Endothelial cell (in vitro differentiated cells): ENCODE measurements at regions not wholly inside any gene's neighbourhood (a gene's known extent, or its start where the extent isn't known, plus 50 kb on each side); places are given as distances from the start of the nearest gene placed in this dataset.

Source experiments
- DNase-seq: peaks from one replicate; pipeline ENCODE4 v3.0.0; 2021; ENCODE audit warnings: low spot score
- H3K27ac Mint-ChIP-seq: one replicate; pipeline ENCODE4 v1.8.0; 2021; ENCODE audit warnings: mixed read lengths, inconsistent platforms; ENCODE audit not compliant: unreplicated experiment
- H3K27me3 Mint-ChIP-seq: one replicate; pipeline ENCODE4 v1.8.0; 2021; ENCODE audit warnings: mild to moderate bottlenecking, moderate library complexity, mixed read lengths, inconsistent platforms; ENCODE audit not compliant: unreplicated experiment
- H3K36me3 Mint-ChIP-seq: one replicate; pipeline ENCODE4 v1.8.0; 2021; ENCODE audit warnings: mild to moderate bottlenecking, low read depth, mixed read lengths, inconsistent platforms; ENCODE audit not compliant: unreplicated experiment
- H3K4me1 Mint-ChIP-seq: one replicate; pipeline ENCODE4 v1.8.0; 2021; ENCODE audit warnings: mild to moderate bottlenecking, mixed read lengths, inconsistent platforms; ENCODE audit not compliant: unreplicated experiment
- H3K4me3 Mint-ChIP-seq: one replicate; pipeline ENCODE4 v1.8.0; 2021; ENCODE audit warnings: mild to moderate bottlenecking, mixed read lengths, inconsistent platforms; ENCODE audit not compliant: unreplicated experiment
- H3K9me3 Mint-ChIP-seq: one replicate; pipeline ENCODE4 v1.8.0; 2021; ENCODE audit warnings: mixed read lengths, inconsistent platforms; ENCODE audit not compliant: unreplicated experiment
- TF ChIP-seq, protein P1 (sequence below): fragments of 200-600 bp; sonication (generic); IDR thresholded peaks from one replicate; pipeline ENCODE4 v1.5.0; 2021; ENCODE audit warnings: antibody characterized with exemption; ENCODE audit not compliant: unreplicated experiment

DNA sequence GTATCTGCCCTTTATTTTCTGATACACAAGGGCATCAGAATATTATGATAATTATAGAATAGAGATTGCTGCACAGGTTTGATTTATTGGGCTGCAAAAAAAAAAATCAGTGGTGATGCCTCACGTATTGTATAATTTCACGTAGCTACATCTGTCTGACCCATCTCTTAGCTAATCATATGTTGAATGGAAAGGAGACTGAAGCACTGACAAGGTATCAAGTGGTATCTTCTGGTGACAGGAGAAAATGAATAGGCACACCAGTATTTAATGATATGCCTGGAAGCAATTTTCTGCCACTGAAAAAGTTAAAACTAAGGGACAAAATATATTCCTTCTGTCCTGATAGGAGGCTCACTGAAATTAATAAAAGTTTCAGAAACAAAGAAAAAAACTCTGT lies 837.2 kb upstream of the FBXO33 start:
- H3K4me1 Mint-ChIP-seq = no peaks in the 10 kb centered on the region
- TF ChIP-seq, protein P1, sequence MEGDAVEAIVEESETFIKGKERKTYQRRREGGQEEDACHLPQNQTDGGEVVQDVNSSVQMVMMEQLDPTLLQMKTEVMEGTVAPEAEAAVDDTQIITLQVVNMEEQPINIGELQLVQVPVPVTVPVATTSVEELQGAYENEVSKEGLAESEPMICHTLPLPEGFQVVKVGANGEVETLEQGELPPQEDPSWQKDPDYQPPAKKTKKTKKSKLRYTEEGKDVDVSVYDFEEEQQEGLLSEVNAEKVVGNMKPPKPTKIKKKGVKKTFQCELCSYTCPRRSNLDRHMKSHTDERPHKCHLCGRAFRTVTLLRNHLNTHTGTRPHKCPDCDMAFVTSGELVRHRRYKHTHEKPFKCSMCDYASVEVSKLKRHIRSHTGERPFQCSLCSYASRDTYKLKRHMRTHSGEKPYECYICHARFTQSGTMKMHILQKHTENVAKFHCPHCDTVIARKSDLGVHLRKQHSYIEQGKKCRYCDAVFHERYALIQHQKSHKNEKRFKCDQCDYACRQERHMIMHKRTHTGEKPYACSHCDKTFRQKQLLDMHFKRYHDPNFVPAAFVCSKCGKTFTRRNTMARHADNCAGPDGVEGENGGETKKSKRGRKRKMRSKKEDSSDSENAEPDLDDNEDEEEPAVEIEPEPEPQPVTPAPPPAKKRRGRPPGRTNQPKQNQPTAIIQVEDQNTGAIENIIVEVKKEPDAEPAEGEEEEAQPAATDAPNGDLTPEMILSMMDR = no peak
- H3K27ac Mint-ChIP-seq = no peak overlapping the region
- no peaks in the 10 kb centered on the region for H3K27me3 Mint-ChIP-seq
- no peaks in the 10 kb centered on the region for H3K9me3 Mint-ChIP-seq
- no peak for DNase-seq
- no peak overlapping the region for H3K4me3 Mint-ChIP-seq
- H3K36me3 Mint-ChIP-seq = no peaks in the 10 kb centered on the region

DNA sequence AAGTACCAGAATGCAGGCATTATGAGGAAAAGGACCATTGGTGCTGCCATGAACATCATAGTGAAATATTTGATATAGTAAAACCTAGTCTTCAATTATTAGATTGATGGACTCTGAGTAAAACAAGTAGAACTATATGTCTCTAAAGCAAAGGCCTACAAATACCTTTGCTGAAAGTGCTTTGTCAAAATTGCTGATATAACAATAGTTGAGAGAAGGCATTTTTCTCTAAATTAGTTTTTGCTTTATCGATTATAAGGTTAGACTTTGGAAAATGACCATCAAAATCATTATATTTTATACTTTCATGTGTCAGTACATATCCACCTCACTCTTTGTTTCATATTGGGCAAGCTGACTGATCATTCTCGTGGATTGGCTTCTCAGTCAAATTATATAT lies 836.0 kb upstream of the FBXO33 start:
- H3K36me3 Mint-ChIP-seq = no peaks in the 10 kb centered on the region
- no peaks in the 10 kb centered on the region for H3K9me3 Mint-ChIP-seq
- TF ChIP-seq, protein P1 = no peak
- no peaks in the 10 kb centered on the region for H3K4me1 Mint-ChIP-seq
- H3K27ac Mint-ChIP-seq = no peak overlapping the region
- no peak overlapping the region for H3K4me3 Mint-ChIP-seq
- DNase-seq = no peak
- no peaks in the 10 kb centered on the region for H3K27me3 Mint-ChIP-seq

DNA sequence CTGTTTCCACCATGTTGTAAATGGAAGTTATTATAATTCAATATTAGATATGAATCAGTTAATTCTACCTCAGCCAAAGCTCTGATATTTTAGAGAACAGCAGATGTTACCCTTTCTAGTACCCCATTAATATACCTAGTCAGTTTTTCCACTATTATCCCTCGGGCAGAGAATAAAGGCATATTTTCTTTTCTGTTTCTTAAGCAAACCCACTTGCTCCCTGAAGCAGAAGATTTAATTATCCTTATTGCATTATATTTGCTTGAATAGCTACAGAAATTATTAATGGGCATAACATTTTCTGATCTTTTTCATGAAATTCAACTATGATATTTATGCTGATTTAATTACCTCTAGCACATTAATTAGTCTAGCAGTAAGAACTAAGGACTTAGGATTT lies 832.9 kb upstream of the FBXO33 start:
- TF ChIP-seq, protein P1 = no peak
- no peaks in the 10 kb centered on the region for H3K9me3 Mint-ChIP-seq
- no peaks in the 10 kb centered on the region for H3K36me3 Mint-ChIP-seq
- H3K4me3 Mint-ChIP-seq = no peak overlapping the region
- no peaks in the 10 kb centered on the region for H3K4me1 Mint-ChIP-seq
- no peak for DNase-seq
- no peak overlapping the region for H3K27ac Mint-ChIP-seq
- H3K27me3 Mint-ChIP-seq = no peaks in the 10 kb centered on the region

DNA sequence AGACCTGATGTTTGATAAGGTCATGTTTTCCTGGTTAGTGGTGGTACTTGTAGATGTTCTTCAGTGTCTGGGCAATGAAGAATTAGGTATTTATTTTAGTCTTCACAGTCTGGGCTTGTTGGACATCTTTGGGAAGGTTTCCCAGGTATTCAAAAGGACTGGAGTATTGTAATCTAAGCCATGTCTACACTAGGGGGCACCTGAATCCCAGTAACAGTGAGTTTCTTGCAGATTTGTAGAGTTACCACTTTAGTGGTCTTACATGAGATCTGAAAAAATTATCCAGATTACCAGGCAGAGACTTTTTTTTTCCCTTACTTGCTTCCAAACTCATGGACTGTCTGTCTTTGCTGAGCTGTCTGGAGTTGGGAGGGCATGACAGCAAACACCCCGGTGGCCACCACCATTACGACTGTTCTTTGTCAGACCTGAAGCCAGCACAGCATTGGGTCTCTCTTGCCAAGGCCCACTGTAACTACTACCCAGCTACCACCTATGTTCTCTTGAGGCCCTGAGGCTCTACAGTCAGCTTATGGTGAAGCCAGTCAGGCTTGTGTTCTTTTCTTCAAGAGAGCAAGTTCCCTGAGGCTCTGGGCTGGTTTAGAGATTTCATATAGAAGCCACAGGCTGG lies 820.7 kb upstream of the FBXO33 start:
- H3K9me3 Mint-ChIP-seq = no peaks in the 10 kb centered on the region
- no peak overlapping the region for H3K27ac Mint-ChIP-seq
- H3K4me1 Mint-ChIP-seq = peaks cover 3% of the 10 kb centered on the region
- H3K4me3 Mint-ChIP-seq = no peak overlapping the region
- no peaks in the 10 kb centered on the region for H3K36me3 Mint-ChIP-seq
- peaks cover 1% of the 10 kb centered on the region for H3K27me3 Mint-ChIP-seq
- TF ChIP-seq, protein P1 = no peak
- peak; percentile 19 for DNase-seq

DNA sequence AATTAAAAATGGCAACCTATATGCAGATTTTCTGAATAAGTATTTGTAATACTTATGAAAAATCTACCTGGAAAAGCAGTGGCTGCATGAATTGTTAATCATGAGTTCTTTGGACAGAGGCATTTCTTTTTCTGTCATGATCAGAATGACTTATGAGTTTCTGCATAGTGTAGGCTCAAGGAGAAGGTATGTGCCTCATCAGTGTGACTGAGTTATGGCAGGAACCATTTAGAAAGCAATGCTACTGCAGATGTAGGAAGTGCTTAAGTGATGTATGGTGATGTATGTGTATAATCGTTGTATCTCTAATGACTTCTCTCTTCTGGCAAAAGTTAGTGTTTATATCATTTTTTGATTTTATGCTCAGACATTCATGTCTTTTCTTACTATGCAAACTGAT lies 816.4 kb upstream of the FBXO33 start:
- no peak overlapping the region for H3K27ac Mint-ChIP-seq
- no peaks in the 10 kb centered on the region for H3K4me1 Mint-ChIP-seq

More for the DNA sequence above, 816.4 kb upstream of the FBXO33 start:
- H3K4me3 Mint-ChIP-seq = no peak overlapping the region
- H3K9me3 Mint-ChIP-seq = no peaks in the 10 kb centered on the region
- H3K36me3 Mint-ChIP-seq = no peaks in the 10 kb centered on the region
- no peaks in the 10 kb centered on the region for H3K27me3 Mint-ChIP-seq
- no peak for DNase-seq
- TF ChIP-seq, protein P1 = no peak
